ENCODE measurements at regions not wholly inside any gene's neighbourhood (a gene's known extent, or its start where the extent isn't known, plus 50 kb on each side); places are given as distances from the start of the nearest gene placed in this dataset.

DNA sequence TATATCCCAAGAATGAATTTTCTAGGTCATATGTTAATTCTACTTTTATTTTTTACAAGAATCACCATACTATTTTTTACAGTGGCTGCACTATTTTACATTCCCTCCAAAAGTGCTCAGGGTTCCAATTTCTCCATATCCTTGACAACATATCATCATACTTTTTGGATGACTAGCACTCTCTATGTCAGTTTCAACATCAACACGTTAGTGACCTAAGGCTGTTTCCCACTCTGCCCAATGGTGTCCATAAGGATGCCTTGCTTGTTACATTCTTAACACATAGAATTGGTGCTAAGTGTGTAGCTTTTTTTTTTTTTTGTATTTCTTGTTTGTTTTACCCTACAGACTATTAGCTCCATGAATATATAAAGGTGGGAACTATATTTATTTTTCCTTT is 175.4 kb downstream of the PCDH10 start:
- Histone ChIP-seq H3K9me3 (ENCODE audit: control insufficient read depth, insufficient read depth, low read depth, low read length) (no peaks in the 10 kb centered on the region), H3K4me3 (ENCODE audit: low read depth, low read length) (no peak overlapping the region), H3K36me3 (ENCODE audit: control insufficient read depth in 2 of 2, insufficient read depth in 1 of 2, low read length in 2 of 2) (no peaks in the 10 kb centered on the region), H3K4me1 (ENCODE audit: control insufficient read depth, insufficient read depth, low read length) (no peaks in the 10 kb centered on the region), H3K27ac (ENCODE audit: extremely low read depth, low read depth, low read length) (no peak overlapping the region)
- ChIA-PET CTCF (no interaction called here), POLR2A (no interaction called here)
- TF ChIP-seq ZXDB (tag by site-specific recombination; IDR thresholded peaks at IDR 0.05) = no peak
- no peak for TF ChIP-seq OSR2 (tag by site-specific recombination; IDR thresholded peaks at IDR 0.05)
- TF ChIP-seq, protein P1, sequence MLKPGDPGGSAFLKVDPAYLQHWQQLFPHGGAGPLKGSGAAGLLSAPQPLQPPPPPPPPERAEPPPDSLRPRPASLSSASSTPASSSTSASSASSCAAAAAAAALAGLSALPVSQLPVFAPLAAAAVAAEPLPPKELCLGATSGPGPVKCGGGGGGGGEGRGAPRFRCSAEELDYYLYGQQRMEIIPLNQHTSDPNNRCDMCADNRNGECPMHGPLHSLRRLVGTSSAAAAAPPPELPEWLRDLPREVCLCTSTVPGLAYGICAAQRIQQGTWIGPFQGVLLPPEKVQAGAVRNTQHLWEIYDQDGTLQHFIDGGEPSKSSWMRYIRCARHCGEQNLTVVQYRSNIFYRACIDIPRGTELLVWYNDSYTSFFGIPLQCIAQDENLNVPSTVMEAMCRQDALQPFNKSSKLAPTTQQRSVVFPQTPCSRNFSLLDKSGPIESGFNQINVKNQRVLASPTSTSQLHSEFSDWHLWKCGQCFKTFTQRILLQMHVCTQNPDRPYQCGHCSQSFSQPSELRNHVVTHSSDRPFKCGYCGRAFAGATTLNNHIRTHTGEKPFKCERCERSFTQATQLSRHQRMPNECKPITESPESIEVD (tag by site-specific recombination; IDR thresholded peaks at IDR 0.05) = no peak
- TF ChIP-seq, protein P2, sequence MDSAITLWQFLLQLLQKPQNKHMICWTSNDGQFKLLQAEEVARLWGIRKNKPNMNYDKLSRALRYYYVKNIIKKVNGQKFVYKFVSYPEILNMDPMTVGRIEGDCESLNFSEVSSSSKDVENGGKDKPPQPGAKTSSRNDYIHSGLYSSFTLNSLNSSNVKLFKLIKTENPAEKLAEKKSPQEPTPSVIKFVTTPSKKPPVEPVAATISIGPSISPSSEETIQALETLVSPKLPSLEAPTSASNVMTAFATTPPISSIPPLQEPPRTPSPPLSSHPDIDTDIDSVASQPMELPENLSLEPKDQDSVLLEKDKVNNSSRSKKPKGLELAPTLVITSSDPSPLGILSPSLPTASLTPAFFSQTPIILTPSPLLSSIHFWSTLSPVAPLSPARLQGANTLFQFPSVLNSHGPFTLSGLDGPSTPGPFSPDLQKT (IDR thresholded peaks at IDR 0.05; ENCODE audit: borderline replicate concordance, low read depth, low read length) = no peak
- no peak for TF ChIP-seq TCF7L2 (IDR thresholded peaks at IDR 0.05; ENCODE audit: borderline replicate concordance, low read depth, low read length)
- no peak for TF ChIP-seq OVOL3 (tag by site-specific recombination; IDR thresholded peaks at IDR 0.05)
- no peak for TF ChIP-seq ZNF274 (IDR thresholded peaks at IDR 0.05; ENCODE audit: low read length)
- no peak for TF ChIP-seq ZNF274 (tag by site-specific recombination; IDR thresholded peaks at IDR 0.05; ENCODE audit: borderline replicate concordance)
- no peak for TF ChIP-seq ZEB2 (tag by site-specific recombination; IDR thresholded peaks at IDR 0.05)
- no peak for TF ChIP-seq ZNF548 (tag by site-specific recombination; IDR thresholded peaks at IDR 0.05)
- TF ChIP-seq, protein P3, sequence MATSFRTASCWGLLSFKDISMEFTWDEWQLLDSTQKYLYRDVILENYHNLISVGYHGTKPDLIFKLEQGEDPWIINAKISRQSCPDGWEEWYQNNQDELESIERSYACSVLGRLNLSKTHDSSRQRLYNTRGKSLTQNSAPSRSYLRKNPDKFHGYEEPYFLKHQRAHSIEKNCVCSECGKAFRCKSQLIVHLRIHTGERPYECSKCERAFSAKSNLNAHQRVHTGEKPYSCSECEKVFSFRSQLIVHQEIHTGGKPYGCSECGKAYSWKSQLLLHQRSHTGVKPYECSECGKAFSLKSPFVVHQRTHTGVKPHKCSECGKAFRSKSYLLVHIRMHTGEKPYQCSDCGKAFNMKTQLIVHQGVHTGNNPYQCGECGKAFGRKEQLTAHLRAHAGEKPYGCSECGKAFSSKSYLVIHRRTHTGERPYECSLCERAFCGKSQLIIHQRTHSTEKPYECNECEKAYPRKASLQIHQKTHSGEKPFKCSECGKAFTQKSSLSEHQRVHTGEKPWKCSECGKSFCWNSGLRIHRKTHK (tag by site-specific recombination; IDR thresholded peaks at IDR 0.05) = no peak
- TF ChIP-seq, protein P4, sequence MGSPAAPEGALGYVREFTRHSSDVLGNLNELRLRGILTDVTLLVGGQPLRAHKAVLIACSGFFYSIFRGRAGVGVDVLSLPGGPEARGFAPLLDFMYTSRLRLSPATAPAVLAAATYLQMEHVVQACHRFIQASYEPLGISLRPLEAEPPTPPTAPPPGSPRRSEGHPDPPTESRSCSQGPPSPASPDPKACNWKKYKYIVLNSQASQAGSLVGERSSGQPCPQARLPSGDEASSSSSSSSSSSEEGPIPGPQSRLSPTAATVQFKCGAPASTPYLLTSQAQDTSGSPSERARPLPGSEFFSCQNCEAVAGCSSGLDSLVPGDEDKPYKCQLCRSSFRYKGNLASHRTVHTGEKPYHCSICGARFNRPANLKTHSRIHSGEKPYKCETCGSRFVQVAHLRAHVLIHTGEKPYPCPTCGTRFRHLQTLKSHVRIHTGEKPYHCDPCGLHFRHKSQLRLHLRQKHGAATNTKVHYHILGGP (tag by site-specific recombination; IDR thresholded peaks at IDR 0.05) = no peak
- no peak for TF ChIP-seq EGR2 (tag by site-specific recombination; IDR thresholded peaks at IDR 0.05; ENCODE audit: low read depth)
- TF ChIP-seq, protein P5, sequence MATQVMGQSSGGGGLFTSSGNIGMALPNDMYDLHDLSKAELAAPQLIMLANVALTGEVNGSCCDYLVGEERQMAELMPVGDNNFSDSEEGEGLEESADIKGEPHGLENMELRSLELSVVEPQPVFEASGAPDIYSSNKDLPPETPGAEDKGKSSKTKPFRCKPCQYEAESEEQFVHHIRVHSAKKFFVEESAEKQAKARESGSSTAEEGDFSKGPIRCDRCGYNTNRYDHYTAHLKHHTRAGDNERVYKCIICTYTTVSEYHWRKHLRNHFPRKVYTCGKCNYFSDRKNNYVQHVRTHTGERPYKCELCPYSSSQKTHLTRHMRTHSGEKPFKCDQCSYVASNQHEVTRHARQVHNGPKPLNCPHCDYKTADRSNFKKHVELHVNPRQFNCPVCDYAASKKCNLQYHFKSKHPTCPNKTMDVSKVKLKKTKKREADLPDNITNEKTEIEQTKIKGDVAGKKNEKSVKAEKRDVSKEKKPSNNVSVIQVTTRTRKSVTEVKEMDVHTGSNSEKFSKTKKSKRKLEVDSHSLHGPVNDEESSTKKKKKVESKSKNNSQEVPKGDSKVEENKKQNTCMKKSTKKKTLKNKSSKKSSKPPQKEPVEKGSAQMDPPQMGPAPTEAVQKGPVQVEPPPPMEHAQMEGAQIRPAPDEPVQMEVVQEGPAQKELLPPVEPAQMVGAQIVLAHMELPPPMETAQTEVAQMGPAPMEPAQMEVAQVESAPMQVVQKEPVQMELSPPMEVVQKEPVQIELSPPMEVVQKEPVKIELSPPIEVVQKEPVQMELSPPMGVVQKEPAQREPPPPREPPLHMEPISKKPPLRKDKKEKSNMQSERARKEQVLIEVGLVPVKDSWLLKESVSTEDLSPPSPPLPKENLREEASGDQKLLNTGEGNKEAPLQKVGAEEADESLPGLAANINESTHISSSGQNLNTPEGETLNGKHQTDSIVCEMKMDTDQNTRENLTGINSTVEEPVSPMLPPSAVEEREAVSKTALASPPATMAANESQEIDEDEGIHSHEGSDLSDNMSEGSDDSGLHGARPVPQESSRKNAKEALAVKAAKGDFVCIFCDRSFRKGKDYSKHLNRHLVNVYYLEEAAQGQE (tag by site-specific recombination; IDR thresholded peaks at IDR 0.05) = no peak

DNA sequence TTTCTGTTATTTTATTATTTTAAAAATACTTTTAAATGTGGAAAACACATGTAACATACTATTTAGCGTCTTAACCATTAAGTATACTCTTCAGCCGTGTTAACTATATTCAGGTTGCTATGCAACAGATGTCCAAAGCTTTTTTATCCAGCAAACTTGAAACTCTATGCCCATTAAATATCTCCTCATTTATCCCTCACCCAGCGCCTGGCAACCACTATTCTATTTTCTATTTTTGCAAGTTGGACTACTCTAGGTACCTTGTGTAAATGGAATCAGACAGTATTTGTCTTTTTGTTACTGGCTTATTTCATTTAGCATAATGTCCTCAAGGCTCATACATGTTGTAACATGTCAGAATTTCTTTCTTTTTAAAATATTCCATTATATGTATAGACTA is 174.6 kb downstream of the PCDH10 start:
- ChIA-PET POLR2A (no interaction called here), CTCF (no interaction called here)
- Histone ChIP-seq H3K4me1 (ENCODE audit: control insufficient read depth, insufficient read depth, low read length) (no peaks in the 10 kb centered on the region), H3K4me3 (ENCODE audit: low read depth, low read length) (no peak overlapping the region), H3K9me3 (ENCODE audit: control insufficient read depth, insufficient read depth, low read depth, low read length) (no peaks in the 10 kb centered on the region), H3K27ac (ENCODE audit: extremely low read depth, low read depth, low read length) (no peak overlapping the region), H3K36me3 (ENCODE audit: control insufficient read depth in 2 of 2, insufficient read depth in 1 of 2, low read length in 2 of 2) (no peaks in the 10 kb centered on the region)
- no peak for TF ChIP-seq ZNF623 (tag by site-specific recombination; IDR thresholded peaks at IDR 0.05)
- TF ChIP-seq EGR2 (tag by site-specific recombination; IDR thresholded peaks at IDR 0.05; ENCODE audit: low read depth) = no peak
- TF ChIP-seq ZNF548 (tag by site-specific recombination; IDR thresholded peaks at IDR 0.05) = no peak
- no peak for TF ChIP-seq ZFP3 (tag by site-specific recombination; IDR thresholded peaks at IDR 0.05; ENCODE audit: low read depth)
- no peak for TF ChIP-seq PRDM1 (tag by site-specific recombination; IDR thresholded peaks at IDR 0.05)
- no peak for TF ChIP-seq GLI2 (tag by site-specific recombination; IDR thresholded peaks at IDR 0.05; ENCODE audit: borderline replicate concordance, low read depth)
- TF ChIP-seq, protein P6, sequence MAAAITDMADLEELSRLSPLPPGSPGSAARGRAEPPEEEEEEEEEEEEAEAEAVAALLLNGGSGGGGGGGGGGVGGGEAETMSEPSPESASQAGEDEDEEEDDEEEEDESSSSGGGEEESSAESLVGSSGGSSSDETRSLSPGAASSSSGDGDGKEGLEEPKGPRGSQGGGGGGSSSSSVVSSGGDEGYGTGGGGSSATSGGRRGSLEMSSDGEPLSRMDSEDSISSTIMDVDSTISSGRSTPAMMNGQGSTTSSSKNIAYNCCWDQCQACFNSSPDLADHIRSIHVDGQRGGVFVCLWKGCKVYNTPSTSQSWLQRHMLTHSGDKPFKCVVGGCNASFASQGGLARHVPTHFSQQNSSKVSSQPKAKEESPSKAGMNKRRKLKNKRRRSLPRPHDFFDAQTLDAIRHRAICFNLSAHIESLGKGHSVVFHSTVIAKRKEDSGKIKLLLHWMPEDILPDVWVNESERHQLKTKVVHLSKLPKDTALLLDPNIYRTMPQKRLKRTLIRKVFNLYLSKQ (tag by site-specific recombination; IDR thresholded peaks at IDR 0.05; ENCODE audit: borderline replicate concordance) = no peak
- no peak for TF ChIP-seq SCRT1 (tag by site-specific recombination; IDR thresholded peaks at IDR 0.05; ENCODE audit: borderline replicate concordance)
- TF ChIP-seq SP3 (tag by site-specific recombination; IDR thresholded peaks at IDR 0.05) = no peak
- no peak for TF ChIP-seq ZNF350 (tag by site-specific recombination; IDR thresholded peaks at IDR 0.05)
- TF ChIP-seq, protein P7, sequence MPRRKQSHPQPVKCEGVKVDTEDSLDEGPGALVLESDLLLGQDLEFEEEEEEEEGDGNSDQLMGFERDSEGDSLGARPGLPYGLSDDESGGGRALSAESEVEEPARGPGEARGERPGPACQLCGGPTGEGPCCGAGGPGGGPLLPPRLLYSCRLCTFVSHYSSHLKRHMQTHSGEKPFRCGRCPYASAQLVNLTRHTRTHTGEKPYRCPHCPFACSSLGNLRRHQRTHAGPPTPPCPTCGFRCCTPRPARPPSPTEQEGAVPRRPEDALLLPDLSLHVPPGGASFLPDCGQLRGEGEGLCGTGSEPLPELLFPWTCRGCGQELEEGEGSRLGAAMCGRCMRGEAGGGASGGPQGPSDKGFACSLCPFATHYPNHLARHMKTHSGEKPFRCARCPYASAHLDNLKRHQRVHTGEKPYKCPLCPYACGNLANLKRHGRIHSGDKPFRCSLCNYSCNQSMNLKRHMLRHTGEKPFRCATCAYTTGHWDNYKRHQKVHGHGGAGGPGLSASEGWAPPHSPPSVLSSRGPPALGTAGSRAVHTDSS (tag by site-specific recombination; IDR thresholded peaks at IDR 0.05) = no peak
